Kidney (tissue), 13 donors: ENCODE measurements at regions not wholly inside any gene's neighbourhood (a gene's known extent, or its start where the extent isn't known, plus 50 kb on each side); places are given as distances from the start of the nearest gene placed in this dataset.

ENCODE experiments used
- DNase-seq, 5 donors: peaks; one replicate each; pipeline ENCODE4 v3.0.0-alpha.2; 2013 to 2020
- FAIRE-seq: peaks from 2 replicates; lab custom pipeline; 2012; peaks lifted over from hg19 to GRCh38; lab: Jason Lieb, UNC
- H3K27ac ChIP-seq, 2 donors: one replicate each; pipeline ENCODE4 v1.7.0; 2013; ENCODE audit warnings: low read depth in 2 of 2, low read length in 2 of 2, inconsistent platforms in 1 of 2
- H3K27me3 ChIP-seq: one replicate; pipeline ENCODE4 v1.7.1; 2013; ENCODE audit warnings: low read length, inconsistent platforms; ENCODE audit not compliant: control insufficient read depth, insufficient read depth
- H3K36me3 ChIP-seq, 3 donors: one replicate each; pipeline versions ENCODE4 v1.7.0 to v1.7.1; 2013; ENCODE audit warnings: low read length in 3 of 3, control low read depth in 1 of 3, inconsistent platforms in 1 of 3; ENCODE audit not compliant: insufficient read depth in 3 of 3, control insufficient read depth in 2 of 3
- H3K4me1 ChIP-seq, 3 donors: one replicate each; pipeline versions ENCODE4 v1.7.0 to v1.7.1; 2013; ENCODE audit warnings: low read length in 3 of 3, inconsistent platforms in 1 of 3, low read depth in 1 of 3; ENCODE audit not compliant: control insufficient read depth in 2 of 3, insufficient read depth in 2 of 3
- H3K4me3 ChIP-seq, 3 donors: one replicate each; pipeline versions ENCODE4 v1.7.0 to v1.8.1; 2013; ENCODE audit warnings: low read length in 3 of 3, control low read depth in 1 of 3, inconsistent platforms in 1 of 3
- H3K9ac ChIP-seq, 3 donors: one replicate each; pipeline versions ENCODE4 v1.7.0 to v1.7.1; 2013; ENCODE audit warnings: low read length in 3 of 3, control low read depth in 1 of 3, inconsistent platforms in 1 of 3
- H3K9me3 ChIP-seq, 3 donors: one replicate each; pipeline versions ENCODE4 v1.7.0 to v1.7.1; 2013; ENCODE audit warnings: low read length in 3 of 3, control low read depth in 1 of 3, inconsistent platforms in 1 of 3; ENCODE audit not compliant: control insufficient read depth in 2 of 3, insufficient read depth in 1 of 3
- intact Hi-C: fragments of 100-400 bp; cut with DNase I; formaldehyde crosslinking; loops from one replicate; pipeline ENCODE4 v1.11.1; 2022
- TF ChIP-seq, protein P1 (sequence below): IDR thresholded peaks from 3 replicates; pipeline ENCODE4 v1.5.1; 2012; ENCODE audit warnings: mild to moderate bottlenecking, moderate library complexity, borderline replicate concordance; ENCODE audit not compliant: insufficient read depth; ENCODE audit errors: extremely low read depth
- donor health status: control.
- donor health status: control.
- donor health status: control.
- donor health status: control.
- donor health status: control.
- donor health status: DM: yes; HTN: yes; CAD: no.
- donor health status: Normal renal cell carcinoma (clear cell type).

DNA sequence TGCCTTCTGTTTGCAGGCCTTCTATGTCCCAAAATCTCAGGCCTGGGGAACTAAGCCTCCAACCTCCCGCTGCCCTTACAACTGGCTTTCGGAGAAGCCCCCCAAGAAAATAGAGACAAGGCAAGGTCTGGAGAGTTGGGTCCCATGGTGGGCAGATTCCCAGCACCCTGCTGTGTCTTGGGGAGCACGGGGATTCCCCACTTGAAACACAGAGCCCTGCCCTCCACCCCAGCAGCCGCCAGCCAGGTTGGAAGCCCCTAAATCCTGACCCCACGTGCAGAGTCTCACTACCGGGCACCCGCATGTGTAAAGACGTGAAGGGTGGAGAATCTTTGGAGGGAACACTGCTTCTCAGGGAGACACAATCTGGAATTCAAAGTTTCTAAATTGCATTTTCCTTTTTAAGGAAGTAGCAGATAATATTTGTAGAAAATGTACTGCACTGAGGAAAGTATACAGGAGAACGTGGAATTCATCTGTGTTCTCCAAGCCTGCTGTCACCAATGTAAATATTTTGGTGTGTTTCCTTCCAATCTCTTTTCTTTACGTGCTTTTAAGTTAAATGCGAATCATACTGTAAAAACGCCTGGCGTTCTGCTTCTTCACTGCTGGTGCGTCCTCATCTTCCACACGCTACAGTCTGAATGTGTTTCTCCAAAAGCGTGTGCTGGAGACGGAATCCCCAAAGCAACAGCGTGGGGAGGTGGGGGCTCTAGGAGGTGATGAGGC is 220.9 kb downstream of the BRD1 start:
- H3K4me3 ChIP-seq, result no peak overlapping the region
- intact Hi-C loops, result no loop called here
- DNase-seq, result no peak
- no peak overlapping the region for H3K27ac ChIP-seq
- peaks cover 0 to 11% (median 0%) of the 10 kb centered on the region in 3 donors for H3K9me3 ChIP-seq
- no peaks in the 10 kb centered on the region for H3K27me3 ChIP-seq
- TF ChIP-seq, protein P1, sequence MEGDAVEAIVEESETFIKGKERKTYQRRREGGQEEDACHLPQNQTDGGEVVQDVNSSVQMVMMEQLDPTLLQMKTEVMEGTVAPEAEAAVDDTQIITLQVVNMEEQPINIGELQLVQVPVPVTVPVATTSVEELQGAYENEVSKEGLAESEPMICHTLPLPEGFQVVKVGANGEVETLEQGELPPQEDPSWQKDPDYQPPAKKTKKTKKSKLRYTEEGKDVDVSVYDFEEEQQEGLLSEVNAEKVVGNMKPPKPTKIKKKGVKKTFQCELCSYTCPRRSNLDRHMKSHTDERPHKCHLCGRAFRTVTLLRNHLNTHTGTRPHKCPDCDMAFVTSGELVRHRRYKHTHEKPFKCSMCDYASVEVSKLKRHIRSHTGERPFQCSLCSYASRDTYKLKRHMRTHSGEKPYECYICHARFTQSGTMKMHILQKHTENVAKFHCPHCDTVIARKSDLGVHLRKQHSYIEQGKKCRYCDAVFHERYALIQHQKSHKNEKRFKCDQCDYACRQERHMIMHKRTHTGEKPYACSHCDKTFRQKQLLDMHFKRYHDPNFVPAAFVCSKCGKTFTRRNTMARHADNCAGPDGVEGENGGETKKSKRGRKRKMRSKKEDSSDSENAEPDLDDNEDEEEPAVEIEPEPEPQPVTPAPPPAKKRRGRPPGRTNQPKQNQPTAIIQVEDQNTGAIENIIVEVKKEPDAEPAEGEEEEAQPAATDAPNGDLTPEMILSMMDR, result no peak
- FAIRE-seq, result no peak
- no peak overlapping the region for H3K9ac ChIP-seq
- no peaks in the 10 kb centered on the region for H3K4me1 ChIP-seq
- H3K36me3 ChIP-seq, result no peaks in the 10 kb centered on the region

- no peak overlapping the region for H3K27ac ChIP-seq
- no peak overlapping the region for H3K9ac ChIP-seq
- TF ChIP-seq, protein P1, result no peak
- H3K4me3 ChIP-seq, result no peak overlapping the region
- intact Hi-C loops, result no loop called here
- no peak for DNase-seq
- H3K9me3 ChIP-seq, result peaks cover 0 to 11% (median 0%) of the 10 kb centered on the region in 3 donors
- FAIRE-seq, result no peak
- no peaks in the 10 kb centered on the region for H3K27me3 ChIP-seq
- H3K36me3 ChIP-seq, result no peaks in the 10 kb centered on the region
- H3K4me1 ChIP-seq, result no peaks in the 10 kb centered on the region
Observed at GRCh38 chr22:49604732-49605302, 222.9 kb downstream of the BRD1 start.

DNA sequence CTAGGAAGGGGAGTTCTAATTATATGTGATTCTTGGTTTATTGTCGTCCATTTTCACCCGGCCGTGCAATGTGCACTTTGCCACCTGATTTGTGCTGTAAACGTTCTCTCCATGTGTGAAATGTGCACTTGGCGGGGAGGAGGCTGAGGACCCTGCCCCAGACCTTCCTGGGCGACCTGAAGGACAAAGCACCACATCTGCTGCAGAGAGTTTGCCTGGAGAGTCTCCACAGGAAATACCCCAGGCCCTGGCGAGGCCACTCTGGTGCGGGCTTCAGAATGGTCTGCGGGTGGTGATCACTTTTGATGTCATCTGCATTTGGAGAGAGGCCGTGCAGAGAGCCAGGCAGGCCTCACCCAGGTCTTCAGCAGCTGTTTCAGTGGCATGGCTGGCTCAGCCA is 224.7 kb downstream of the BRD1 start:
- intact Hi-C loops, result no loop called here
- TF ChIP-seq, protein P1, result no peak
- no peak for FAIRE-seq

More for the DNA sequence above, 224.7 kb downstream of the BRD1 start:
- H3K4me1 ChIP-seq, result no peaks in the 10 kb centered on the region
- no peak overlapping the region for H3K27ac ChIP-seq
- H3K9me3 ChIP-seq, result peaks cover 0 to 11% (median 0%) of the 10 kb centered on the region in 3 donors
- H3K4me3 ChIP-seq, result no peak overlapping the region
- no peaks in the 10 kb centered on the region for H3K36me3 ChIP-seq
- H3K9ac ChIP-seq, result no peak overlapping the region
- H3K27me3 ChIP-seq, result no peaks in the 10 kb centered on the region
- DNase-seq, result no peak
